DMS79 treated with DMSO at 0.1 percent for 48 hours (cell line): ENCODE measurements at regions not wholly inside any gene's neighbourhood (a gene's known extent, or its start where the extent isn't known, plus 50 kb on each side); places are given as distances from the start of the nearest gene placed in this dataset.

Experiments
- DNase-seq: peaks from one replicate; lab custom pipeline; 2025; lab: John Stamatoyannopoulos, UW

DNA sequence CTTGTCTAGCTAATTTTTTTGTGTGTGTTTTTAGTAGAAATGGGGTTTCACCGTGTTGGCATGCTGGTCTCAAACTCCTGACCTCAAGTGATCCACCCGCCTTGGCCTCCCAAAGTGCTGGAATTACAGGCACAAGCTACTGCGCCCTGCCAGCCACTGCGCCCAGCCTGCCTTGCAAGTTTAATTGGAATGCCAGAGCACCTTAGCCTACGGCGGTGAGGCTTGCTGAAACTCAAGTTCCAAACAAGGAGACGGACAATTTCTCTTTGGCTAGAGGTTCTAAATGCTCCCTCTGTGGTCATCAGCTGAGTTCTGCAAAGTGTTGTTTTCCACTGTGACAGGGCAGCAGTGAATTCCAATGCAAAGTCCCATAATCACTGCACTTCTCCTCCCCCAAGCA, 583.4 kb downstream of the KCNJ3 start:
- no peak for DNase-seq

DNA sequence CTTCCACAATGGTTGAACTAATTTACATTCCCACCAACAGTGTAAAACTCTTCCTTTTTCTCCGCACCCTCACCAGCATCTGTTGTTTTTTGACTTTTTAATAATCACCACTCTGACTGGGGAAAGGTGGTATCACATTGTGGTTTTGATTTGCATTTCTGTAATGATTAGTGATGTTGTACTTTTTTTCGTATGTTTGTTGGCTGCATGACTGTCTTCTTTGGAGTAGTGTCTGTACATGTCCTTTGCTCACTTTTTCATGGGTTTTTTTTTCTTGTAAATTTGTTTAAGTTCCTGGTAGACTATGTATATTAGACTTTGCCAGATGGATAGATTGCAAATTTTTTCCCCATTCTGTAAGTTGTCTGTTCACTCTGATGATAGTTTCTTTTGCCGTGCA, 574.8 kb downstream of the KCNJ3 start:
- DNase-seq: no peak

DNA sequence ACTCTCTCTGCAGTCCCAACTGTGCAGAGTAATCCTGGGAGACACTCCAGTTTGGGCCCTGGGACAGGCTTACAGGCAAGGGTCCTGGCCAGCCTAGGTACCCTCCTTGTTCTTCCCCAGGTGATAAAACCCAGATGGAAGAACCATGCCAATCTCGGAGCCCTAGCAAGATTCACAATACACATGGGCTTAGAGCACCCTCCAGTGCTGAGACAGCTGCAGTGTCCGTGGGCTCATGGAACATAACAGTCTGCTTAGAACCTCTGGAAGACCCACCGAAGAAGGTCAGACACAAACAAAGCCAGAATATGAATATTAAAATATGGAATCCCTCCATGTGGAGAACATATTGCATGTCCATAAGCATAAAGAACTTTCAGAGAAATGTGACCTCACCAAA, 568.1 kb downstream of the KCNJ3 start:
- no peak for DNase-seq

DNA sequence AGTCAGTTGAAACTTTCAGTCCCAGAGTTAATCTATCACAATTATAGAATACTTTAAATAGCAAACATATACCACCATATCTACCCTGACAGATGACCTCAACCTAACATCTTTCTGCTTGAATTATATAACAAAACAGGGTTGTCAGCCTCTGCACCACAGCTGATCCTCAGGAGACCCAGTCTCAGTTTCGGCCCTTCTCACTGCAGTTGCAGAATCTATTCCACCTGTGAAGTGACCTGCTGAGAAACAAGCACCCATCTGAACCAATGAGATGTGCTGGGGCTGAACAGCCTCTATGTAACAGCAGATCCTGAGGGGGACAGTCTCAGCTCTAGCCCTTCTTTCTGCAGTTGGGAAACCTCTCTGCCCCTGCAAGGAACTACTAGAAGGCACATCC, 567.6 kb downstream of the KCNJ3 start:
- DNase-seq: no peak

DNA sequence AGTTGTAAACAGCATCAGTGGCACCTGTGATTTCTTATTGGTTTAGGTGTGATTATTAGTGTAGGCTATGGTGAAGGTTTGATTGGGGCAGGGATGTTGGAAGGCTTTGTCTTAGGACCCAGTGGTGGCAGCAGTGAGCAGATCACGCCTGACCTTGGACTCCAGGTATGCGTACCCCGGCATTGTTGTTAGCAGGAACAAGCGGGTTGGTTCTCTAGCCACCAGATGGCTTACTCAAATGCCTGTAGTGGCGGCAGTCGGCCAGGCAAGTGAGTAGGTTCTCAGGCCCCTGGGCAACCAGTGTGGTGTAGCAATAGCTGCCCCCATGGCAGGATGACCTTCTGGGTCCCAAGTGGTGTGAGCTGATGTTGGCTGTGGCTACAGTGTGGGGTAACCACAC, 558.3 kb downstream of the KCNJ3 start:
- no peak for DNase-seq

DNA sequence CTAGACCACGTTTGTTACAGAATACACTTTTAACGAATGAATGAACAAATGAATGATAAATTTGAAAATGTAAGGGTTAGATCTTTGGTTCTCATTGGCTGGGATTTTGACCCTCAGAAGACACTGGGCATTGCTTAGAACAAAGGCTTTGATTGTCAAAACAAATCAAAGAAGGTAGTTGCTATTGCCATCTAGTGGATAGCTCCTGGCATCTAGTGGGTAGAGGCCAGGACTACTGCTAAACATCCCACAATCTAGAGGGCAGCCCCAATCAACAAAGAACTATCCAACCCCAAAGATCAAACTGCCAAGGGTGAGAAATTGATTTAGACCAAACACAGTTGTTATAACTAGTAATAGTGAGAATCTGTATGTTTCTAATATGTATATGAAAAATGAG, 552.3 kb downstream of the KCNJ3 start:
- DNase-seq: no peak

DNA sequence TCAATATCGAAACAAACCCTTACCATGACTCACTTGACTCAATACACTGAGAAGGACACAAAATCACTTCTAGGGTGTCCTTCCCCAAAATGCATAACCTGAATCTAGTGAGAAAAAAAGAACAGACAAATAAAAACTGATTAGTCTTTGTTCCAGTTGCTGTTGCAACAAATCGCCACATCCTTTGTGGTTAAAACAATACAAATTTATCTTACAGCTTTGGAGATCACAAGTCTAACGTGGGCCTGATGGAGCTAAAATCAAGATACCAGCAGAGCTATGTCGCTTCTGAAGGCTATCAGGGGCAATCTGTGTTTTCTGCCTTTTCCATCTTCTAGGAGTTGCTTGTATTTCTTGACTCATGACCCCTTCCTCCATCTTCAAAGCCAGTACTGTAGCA, 541.7 kb downstream of the KCNJ3 start:
- no peak for DNase-seq

DNA sequence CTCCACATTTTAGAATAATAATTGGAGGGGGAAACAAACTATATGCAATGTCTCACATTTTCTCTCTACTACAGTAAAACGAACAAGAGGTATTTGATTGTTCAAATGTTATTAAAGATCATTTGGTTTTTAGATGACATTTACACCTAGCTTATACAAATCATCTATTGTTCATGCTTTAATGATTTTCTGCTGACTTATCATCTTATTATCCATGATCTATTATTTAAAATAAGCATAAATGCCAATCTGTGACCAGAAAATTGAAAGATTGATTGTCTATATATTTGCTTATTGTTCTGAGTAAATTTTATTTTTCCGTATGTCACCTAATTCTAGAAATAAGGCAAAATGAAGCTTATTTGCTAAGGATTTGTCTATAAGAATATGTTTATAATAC, 537.2 kb downstream of the KCNJ3 start:
- DNase-seq: no peak

DNA sequence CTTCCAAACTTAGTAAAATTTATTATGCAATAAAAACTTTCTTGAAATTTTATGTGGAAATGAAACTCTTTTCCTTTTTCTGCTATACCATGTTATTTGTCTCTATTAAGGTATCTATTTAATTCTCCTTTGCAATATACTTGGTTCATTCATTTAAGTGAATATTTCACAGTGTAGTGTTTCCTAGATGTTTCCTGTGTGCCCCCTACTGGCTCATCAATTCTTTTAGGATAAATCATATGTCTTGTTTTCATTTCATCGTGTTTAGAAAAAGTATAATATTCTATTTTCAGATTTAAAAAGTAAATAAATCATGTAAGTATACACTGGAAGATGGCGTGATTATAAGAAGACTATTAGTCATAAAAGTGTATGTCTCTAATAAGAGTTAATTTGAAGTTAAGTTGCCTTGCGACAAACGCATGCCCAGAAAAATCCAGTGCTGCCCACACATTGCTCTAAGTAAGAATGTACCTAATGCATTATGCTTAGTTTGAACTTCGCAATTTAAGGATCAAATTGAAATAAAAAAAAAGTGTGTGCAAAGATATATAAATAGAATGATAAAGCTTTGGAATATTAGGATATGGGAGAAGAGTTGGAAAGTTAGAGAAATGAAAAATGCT, 525.4 kb downstream of the KCNJ3 start:
- no peak for DNase-seq

DNA sequence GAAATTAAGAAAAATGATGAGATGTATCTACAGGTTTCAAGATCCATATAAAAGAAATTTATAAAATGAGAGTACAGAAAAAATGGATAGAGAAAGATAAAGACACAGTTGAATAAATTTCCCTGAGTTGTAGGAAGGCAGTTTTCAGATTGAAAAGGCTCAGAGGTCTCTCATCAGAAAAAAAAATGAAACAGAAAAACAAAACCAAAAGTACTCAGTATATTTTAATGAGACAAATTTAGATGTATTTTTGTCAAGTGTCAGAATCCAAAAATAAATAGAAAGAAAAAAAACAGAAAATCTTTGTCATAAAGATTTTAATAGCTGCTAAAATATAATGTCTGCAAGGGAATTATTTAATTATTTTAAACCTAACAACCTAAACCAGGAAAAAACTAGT, 520.5 kb downstream of the KCNJ3 start:
- no peak for DNase-seq

DNA sequence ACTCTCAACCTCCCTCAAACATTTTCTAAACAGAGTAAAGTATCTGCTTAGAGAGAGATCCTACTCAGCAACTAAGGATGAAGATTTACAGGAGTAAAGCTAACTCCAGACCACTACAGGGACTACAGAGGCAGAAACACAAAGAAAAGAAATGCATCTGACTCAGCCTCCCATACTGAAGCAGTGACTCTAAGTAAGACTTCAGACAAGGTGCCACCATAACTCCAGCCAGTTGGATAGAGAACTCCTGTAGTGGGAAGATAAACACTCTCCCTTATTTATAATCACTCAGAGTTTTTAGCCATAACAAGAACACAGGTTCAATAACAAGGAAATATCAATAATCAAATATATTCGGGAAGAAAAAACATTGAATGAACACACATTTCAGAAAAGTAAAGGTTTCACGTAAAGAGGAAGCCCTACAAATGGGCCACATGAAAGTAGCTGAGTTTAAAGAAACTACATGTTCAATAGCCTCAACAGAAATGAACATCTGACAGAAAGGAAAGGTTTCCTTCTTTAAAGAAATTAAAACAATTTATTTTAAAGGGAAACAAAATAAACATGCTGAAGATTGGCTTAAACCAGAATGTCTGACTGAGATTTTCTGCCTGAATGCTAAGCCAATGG, 519.9 kb downstream of the KCNJ3 start:
- no peak for DNase-seq

DNA sequence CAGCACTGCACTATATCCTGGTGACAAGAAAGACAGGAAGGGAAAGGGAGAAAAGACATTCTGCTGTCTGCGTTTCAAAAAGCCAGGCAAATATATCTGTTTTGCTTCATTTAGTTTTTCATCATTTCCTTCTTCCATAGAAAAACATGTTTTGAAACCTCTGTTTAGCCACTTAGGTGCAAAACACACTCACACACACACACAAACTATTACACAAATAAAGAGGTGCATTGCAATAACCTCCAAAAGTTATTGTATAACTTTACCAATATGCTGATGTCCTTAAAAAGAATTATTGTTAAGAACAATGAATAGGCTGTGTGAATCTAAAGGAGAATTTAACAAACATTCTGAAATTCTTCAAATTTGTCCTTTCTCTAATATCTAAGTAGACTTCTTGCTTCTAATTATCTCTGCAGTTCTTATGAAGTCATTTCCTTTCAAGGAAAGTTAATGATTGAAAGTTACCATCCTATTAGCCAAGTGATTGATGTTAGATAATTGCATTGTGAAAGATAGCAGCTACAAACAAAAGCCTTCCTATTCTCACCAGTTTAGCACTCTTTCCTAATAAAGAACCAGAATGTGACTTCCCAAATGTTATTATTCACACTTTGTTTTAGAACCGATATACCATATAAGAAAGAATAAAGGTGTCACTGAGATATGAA, 516.7 kb downstream of the KCNJ3 start:
- DNase-seq: no peak

DNA sequence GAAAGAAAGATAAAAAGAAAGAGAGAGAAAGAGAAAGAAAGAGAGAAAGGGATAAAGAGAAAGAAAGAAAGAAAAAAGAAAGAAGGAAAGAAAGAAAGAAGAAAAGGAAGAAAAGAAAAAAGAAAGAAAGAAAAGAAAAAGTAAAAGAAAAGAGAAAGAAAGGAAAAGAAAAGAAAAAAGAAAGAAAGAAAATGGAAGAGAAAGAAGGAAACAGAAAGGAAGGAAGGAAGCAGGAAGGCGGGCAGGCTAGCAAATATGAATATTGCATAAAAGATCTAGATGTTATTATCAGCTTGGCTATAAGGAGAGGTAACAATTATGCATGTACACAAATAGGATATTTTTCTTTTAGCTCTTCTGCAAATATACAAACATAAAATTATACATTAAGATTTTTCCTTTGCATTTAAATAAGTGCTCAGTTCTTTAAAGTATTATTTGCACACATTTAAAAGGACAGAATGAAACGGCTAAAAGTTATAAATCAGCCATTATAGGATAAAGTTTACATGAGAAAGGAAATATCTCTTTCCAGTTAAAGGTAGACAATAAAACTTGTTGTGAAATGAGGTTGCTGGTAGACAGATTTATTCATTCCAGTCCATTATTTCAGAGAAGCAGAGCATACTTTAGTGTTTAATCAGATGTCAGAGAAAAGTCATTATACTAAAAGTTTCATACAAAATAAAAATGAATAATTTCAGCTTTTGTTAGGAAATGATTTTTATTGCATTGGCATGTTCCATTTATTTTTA, 511.4 kb downstream of the KCNJ3 start:
- DNase-seq: no peak

DNA sequence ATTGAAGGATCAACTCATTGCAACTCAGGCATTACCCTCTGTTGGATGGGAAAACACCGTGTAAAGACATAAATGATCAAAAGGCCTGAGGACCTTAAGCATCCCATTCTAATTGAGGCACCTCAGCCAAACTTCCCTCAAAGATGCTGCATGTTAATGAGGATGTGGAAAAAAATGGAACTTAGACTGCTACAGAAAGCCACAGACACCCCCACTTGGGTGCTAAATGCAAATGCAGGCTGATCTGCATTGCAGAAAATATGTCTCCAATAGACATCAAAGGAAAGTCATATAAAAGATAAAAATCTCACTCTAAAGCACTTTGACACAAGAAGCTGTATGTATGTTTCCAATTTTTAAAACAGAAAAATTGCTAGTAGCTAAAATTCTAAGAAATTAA, 504.7 kb downstream of the KCNJ3 start:
- no peak for DNase-seq

DNA sequence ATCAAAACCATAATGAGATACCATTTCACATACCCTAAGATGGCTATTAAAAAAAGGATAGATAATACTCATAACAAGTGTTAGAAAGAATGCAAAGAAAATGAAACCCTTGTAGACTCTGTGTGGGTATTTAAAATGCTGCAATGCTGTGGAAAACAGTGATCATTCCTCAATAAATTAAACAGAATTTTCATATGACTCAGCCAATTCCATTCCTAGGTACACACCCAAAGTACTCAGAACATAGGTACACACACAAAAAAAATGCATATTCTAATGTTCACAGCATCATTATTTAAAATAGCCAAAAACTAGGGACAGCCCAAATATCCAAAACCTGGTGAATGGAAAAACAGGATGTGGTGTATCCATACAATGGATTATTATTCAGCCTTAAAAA, 502.3 kb downstream of the KCNJ3 start:
- DNase-seq: no peak

DNA sequence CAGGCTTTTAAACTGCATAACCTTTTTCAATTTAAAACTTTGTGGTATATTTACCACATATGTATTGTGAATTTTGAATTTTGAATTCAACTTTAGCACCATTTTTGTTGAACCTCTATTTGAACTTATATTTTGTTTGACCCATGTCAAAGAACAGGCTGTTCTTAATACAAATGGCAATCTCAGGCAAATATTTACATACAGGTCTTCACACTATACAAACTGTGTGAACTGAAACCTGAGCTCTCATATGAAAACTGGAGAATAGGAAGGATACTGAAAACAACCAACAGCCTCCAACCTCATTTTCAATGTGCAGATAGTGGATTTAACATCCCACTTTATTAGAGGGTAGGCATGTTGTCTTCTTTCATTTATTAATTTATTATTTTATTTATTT, 491.8 kb downstream of the KCNJ3 start:
- no peak for DNase-seq

DNA sequence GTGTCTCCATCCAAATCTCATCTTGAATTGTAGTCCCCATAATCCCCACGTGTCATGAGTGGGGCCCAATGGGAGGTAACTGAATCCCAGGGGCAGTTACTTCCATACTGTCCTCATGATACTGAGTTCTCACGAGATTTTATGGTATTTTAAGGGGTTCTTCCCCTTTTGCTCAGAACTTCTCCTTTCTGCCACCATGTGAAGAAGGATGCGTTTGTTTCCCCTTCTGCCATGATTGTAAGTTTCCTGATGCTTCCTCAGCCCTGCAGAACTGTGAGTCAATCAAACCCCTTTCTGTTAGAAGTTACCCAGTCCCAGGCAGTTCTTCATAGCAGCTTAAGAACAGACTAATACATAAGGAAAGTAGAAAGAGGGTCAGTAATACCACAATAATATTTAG, 480.4 kb downstream of the KCNJ3 start:
- DNase-seq: no peak

DNA sequence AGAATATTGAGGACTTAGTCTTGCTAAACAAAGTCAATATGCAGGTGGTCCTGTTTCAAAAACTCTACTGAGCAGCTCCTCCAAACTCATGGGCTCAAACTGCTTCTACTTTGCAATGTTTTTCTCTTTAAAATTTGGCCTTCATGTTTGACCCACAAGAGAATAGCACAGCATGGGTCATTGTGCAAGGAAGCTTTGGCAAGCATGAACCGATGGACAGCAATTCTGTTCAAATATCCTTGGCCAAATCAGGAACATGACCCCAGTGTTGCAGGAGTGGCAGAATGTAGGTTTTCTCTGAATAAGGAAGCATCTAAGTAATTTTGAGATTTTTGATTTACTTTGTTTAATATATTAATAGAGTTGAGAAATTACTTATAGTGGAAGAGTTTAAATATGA, 477.9 kb downstream of the KCNJ3 start:
- no peak for DNase-seq

DNA sequence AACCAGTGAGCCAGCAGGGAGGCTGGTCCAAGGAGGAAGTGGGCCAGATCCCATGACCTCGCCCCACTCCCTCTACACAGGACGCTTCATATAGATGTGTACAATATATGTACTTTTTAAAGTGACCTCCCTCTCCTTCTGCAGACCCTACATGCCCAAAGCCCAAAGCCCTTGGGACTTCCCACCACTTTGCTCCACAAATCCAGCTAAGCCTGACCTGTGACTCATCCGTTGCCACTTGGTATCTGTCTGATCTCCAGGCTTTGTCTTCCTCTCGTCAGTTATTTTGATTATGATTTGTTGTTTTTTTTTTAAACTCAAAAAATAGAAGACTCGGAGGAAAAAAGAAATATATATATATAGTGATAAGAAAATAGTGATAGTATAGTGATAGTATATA, 470.8 kb downstream of the KCNJ3 start:
- DNase-seq: no peak

DNA sequence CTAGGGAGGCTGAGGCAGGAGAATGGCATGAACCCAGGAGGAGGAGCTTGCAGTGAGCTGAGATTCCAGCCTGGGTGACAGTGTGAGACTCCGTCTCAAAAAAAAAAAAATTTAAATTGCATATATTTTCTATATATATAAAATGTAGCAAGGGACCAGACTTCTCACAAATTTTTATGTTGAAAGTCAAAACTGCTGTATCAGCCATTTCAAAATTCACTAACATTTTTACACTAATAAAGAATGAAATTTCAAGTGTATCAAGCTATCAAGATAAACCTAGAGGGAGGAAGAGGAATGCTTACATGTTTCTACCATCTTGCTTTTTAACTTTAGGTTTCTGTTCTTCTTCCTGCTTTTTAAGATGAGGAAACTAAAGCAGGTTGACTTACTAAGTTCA, 464.0 kb downstream of the KCNJ3 start:
- DNase-seq: no peak

DNA sequence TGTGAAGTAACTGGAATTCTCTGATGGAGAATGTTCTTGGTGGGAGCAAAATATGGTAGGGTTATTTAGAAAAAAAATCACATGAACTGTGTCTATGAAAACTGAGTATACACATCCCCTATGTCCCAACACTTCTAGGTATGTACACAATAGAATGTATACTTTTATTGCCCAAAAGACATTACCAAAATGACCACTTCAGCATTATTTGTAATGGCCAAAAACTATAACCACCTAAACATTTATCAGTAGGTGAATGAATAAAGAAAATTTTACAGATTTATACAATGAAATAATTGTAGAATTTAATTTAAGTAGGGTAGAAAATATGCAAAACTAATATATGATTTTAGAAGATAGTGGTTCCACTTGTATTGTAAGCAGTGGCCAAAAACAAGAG, 462.8 kb downstream of the KCNJ3 start:
- no peak for DNase-seq

DNA sequence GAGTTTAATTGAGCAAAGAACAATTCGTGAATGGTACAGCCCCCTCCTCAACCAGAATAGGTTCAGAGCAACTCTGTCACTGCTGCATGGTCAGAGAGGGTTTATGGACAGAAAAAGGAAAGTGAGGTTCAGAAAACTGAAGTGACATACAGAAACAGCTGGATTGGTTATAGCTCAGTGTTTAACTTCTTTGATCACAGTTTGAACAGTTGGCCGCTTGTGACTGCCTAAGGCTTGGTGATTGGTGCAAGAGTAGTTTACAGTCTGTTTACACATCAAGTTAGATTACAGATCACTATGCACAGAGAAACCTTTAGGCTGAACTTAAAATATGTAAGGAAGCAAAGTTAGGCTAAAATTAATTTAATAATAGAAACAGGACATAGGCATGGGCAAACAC, 459.2 kb downstream of the KCNJ3 start:
- DNase-seq: no peak

DNA sequence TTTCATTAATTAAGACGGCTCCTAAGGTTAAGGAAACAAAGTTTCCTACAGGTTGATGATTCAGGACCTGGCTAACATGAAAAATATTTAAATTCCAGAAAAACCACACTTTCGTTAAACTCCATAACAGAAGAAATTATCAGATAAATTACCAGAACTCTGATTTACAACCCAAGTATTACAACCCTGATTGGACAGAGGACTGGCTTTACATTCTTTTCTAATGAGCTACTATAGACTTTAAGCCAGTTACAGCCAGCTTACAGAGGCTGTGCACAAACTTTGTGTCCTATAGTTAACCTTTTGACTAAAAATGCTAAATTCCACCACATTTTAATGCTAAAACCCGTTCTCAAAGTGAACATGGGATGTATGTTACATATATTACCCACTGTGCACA, 458.6 kb downstream of the KCNJ3 start:
- no peak for DNase-seq
